KMS-11 (cell line): ENCODE measurements at regions not wholly inside any gene's neighbourhood (a gene's known extent, or its start where the extent isn't known, plus 50 kb on each side); places are given as distances from the start of the nearest gene placed in this dataset.

ENCODE experiments used
- H2AFZ ChIP-seq: fragments of 200-600 bp; sonication (generic); 2 replicates; pipeline ENCODE4 v1.6.1; 2016; ENCODE audit warnings: antibody characterized with exemption, mixed run types, low read depth
- H3K27ac ChIP-seq: fragments of 200-600 bp; sonication (generic); 2 replicates; pipeline ENCODE4 v1.6.1; 2016; ENCODE audit warnings: mild to moderate bottlenecking, mixed run types
- H3K27me3 ChIP-seq: fragments of 200-600 bp; sonication (generic); 2 replicates; pipeline ENCODE4 v1.6.1; 2017; ENCODE audit warnings: mild to moderate bottlenecking, low read depth, mixed run types, moderate library complexity; ENCODE audit not compliant: insufficient read depth
- H3K36me3 ChIP-seq: fragments of 200-600 bp; sonication (generic); 2 replicates; pipeline ENCODE4 v1.6.1; 2017; ENCODE audit warnings: mild to moderate bottlenecking, mixed run types; ENCODE audit not compliant: insufficient read depth
- H3K4me1 ChIP-seq: fragments of 200-600 bp; sonication (generic); 2 replicates; pipeline ENCODE4 v1.6.1; 2016; ENCODE audit warnings: mild to moderate bottlenecking, low read depth, mixed run types; ENCODE audit not compliant: poor library complexity, severe bottlenecking
- H3K4me2 ChIP-seq: fragments of 200-600 bp; sonication (generic); 2 replicates; pipeline ENCODE4 v1.7.0; 2016; ENCODE audit warnings: mild to moderate bottlenecking, mixed run types
- H3K4me3 ChIP-seq: fragments of 200-600 bp; sonication (generic); IDR thresholded peaks from 2 replicates; pipeline ENCODE4 v1.6.1; 2017; ENCODE audit warnings: low read depth, low read length, mixed read lengths; ENCODE audit not compliant: insufficient read depth
- H3K79me2 ChIP-seq: fragments of 200-600 bp; sonication (generic); 2 replicates; pipeline ENCODE4 v1.6.1; 2016; ENCODE audit warnings: low read depth, mixed run types; ENCODE audit not compliant: insufficient read depth
- H3K9ac ChIP-seq: fragments of 200-600 bp; sonication (generic); 2 replicates; pipeline ENCODE4 v1.6.1; 2016; ENCODE audit warnings: mild to moderate bottlenecking, mixed run types
- H4K20me1 ChIP-seq: fragments of 200-600 bp; sonication (generic); 2 replicates; pipeline ENCODE4 v1.6.1; 2016; ENCODE audit warnings: mild to moderate bottlenecking, mixed run types; ENCODE audit not compliant: insufficient read depth
- TF ChIP-seq, protein P1 (sequence below): fragments of 200-600 bp; sonication (generic); conservative IDR thresholded peaks from 2 replicates; pipeline ENCODE4 v1.6.1; 2017; ENCODE audit warnings: low read depth, mild to moderate bottlenecking, antibody characterized with exemption, low read length, moderate library complexity, mixed read lengths

DNA sequence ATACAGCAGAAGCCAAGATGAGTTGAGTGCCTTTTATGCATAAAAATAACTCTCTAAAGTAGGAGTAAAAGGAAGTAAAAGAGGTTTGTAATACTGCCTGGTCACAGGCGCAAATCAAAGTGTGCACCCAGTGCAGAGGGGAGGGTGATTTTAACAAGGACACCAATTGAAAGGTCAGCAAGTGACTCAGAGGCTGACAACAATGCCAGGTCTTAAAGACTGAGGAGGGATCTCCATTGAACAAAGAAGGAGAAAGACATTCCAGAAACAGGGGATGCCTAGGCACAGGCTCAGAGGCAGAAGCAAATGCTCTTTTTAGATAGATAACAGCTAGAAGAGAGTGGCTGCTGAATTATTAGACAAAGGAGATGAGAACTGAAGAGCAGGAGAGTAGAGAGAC is 297.4 kb upstream of the VCX start:
- TF ChIP-seq, protein P1, sequence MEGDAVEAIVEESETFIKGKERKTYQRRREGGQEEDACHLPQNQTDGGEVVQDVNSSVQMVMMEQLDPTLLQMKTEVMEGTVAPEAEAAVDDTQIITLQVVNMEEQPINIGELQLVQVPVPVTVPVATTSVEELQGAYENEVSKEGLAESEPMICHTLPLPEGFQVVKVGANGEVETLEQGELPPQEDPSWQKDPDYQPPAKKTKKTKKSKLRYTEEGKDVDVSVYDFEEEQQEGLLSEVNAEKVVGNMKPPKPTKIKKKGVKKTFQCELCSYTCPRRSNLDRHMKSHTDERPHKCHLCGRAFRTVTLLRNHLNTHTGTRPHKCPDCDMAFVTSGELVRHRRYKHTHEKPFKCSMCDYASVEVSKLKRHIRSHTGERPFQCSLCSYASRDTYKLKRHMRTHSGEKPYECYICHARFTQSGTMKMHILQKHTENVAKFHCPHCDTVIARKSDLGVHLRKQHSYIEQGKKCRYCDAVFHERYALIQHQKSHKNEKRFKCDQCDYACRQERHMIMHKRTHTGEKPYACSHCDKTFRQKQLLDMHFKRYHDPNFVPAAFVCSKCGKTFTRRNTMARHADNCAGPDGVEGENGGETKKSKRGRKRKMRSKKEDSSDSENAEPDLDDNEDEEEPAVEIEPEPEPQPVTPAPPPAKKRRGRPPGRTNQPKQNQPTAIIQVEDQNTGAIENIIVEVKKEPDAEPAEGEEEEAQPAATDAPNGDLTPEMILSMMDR = no peak
- no peaks in the 10 kb centered on the region for H3K79me2 ChIP-seq
- no peak overlapping the region for H3K9ac ChIP-seq

DNA sequence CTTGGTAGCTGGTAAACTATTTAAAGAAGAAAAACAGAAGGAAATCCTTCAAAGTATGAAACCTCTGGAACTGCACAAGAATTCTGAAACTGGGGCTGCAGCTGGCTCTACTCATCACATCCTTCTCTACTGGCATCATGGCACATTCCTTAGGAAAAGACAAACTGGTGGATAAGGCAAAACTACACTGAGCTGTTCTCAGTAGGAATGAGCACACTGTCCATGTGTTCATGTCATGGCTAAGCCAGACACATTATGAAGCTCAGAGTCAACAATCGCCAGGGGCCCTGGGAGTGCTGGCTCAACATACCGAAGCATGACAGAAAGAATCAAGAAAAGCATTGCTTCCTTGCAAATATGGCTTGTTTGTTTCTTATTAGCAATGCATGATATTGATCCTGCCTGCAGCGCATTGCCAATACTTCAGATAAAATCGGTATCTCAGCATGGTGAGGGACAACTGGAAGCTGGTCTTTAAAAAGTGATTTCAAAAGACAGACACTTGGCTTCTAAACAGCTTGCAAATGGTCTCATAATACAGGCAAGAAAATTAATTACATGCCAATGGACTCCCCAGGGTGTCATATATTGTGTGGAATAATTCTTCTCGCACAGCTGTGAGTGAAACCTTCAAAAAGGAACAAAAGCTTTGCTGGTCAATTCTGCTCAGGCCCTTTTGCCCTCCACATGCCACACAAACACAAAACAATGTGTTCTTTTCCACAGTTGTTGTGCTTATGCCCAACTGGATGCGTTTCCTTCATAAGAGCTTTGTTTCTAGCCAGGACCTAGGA is 300.2 kb upstream of the VCX start:
- no peak overlapping the region for H3K9ac ChIP-seq
- no peaks in the 10 kb centered on the region for H4K20me1 ChIP-seq
- H3K79me2 ChIP-seq = no peaks in the 10 kb centered on the region
- no peak overlapping the region for H3K27ac ChIP-seq
- no peak overlapping the region for H3K4me2 ChIP-seq
- no peaks in the 10 kb centered on the region for H3K4me1 ChIP-seq
- H3K27me3 ChIP-seq = no peaks in the 10 kb centered on the region
- H3K4me3 ChIP-seq = no peak overlapping the region
- TF ChIP-seq, protein P1 = no peak
- H2AFZ ChIP-seq = no peak overlapping the region
- H3K36me3 ChIP-seq = no peaks in the 10 kb centered on the region

More for the DNA sequence above, 297.4 kb upstream of the VCX start:
- Histone ChIP-seq H3K27me3 (no peaks in the 10 kb centered on the region), H2AFZ (no peak overlapping the region), H3K4me2 (no peak overlapping the region), H3K4me1 (no peaks in the 10 kb centered on the region), H3K4me3 (no peak overlapping the region), H4K20me1 (no peaks in the 10 kb centered on the region), H3K36me3 (no peaks in the 10 kb centered on the region), H3K27ac (no peak overlapping the region)

DNA sequence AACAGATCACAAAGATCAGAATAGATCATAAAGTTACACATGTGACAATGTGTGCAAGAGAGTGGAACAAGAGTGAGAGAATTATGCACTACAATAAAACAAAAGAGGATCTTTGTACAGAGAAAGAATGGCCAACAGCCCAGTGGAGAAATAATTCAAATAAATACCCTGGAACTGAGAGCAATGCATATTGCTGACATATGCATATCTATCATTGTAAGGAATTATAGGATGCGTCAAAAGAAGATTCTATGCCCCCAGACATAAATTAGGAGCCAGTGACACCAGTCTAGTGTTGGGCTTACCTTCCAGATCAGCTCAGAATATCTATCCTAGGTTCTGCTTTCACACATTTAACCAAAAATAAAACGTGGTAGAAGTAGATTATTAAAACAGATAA is 320.1 kb upstream of the VCX start:
- Histone ChIP-seq H3K4me1 (no peaks in the 10 kb centered on the region), H2AFZ (no peak overlapping the region), H3K4me2 (no peak overlapping the region), H3K9ac (no peak overlapping the region), H4K20me1 (no peaks in the 10 kb centered on the region), H3K27ac (no peak overlapping the region), H3K79me2 (no peaks in the 10 kb centered on the region), H3K36me3 (no peaks in the 10 kb centered on the region), H3K4me3 (no peak overlapping the region), H3K27me3 (no peaks in the 10 kb centered on the region)
- TF ChIP-seq, protein P1 = no peak

DNA sequence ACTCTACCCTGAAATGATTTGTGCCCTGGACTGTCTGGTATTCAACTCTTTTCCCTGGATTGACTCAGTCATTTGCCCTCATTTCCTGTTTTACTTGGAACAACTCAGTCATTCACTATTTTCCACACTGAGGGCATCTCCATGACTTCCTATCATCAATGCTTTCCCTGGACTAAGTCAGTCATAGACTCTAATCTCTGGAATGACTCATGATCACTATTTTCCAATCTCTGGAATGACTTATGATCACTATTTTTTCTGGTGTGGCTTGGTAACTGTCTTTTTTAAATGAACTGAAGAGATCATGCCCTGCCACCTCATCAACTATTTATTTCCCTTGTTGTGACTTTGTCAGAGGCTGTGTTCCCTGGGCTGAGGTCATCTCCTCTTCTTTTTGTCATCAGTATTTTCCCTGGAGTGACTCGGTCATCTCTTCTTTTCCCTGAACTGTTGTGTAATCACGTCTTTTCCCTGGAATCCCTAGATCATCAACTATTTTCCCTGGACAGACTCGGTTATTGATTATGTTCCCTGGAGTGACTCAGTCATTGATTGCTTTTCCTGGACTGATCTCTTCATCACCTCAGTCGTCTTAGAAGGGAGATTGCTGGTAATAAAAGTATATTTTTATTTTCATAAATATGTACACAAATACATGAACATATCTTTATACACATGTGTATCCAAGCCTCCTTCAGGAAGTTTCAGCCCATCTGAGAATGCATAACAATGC is 327.1 kb upstream of the VCX start:
- no peaks in the 10 kb centered on the region for H4K20me1 ChIP-seq
- H3K79me2 ChIP-seq = no peaks in the 10 kb centered on the region
- no peak overlapping the region for H3K4me2 ChIP-seq
- no peak overlapping the region for H3K9ac ChIP-seq
- H3K4me3 ChIP-seq = no peak overlapping the region
- H2AFZ ChIP-seq = no peak overlapping the region
- no peak overlapping the region for H3K27ac ChIP-seq
- no peaks in the 10 kb centered on the region for H3K36me3 ChIP-seq
- H3K27me3 ChIP-seq = no peaks in the 10 kb centered on the region
- H3K4me1 ChIP-seq = no peaks in the 10 kb centered on the region
- TF ChIP-seq, protein P1 = no peak
